ENCODE measurements at regions not wholly inside any gene's neighbourhood (a gene's known extent, or its start where the extent isn't known, plus 50 kb on each side); places are given as distances from the start of the nearest gene placed in this dataset.

DNA sequence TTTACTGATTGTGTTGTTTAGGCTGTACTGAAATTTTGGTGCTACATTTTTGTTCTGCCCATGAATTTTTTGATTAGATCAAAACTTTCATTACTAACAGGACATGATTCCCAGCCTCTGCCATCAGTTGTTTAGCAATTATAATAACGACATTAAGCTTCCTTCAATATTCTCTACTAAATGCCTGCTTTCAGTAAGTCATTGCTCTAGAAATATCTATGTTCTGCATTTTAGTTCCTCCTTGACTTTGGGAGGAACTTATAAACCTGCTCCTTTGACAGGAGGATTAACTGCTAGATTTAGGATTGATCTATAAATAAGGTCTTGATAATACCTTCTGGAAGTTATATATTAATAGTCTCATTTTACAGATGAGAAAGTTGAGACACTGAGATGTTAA, 269.1 kb downstream of the RAP2B start:
- TF ChIP-seq, protein P1, sequence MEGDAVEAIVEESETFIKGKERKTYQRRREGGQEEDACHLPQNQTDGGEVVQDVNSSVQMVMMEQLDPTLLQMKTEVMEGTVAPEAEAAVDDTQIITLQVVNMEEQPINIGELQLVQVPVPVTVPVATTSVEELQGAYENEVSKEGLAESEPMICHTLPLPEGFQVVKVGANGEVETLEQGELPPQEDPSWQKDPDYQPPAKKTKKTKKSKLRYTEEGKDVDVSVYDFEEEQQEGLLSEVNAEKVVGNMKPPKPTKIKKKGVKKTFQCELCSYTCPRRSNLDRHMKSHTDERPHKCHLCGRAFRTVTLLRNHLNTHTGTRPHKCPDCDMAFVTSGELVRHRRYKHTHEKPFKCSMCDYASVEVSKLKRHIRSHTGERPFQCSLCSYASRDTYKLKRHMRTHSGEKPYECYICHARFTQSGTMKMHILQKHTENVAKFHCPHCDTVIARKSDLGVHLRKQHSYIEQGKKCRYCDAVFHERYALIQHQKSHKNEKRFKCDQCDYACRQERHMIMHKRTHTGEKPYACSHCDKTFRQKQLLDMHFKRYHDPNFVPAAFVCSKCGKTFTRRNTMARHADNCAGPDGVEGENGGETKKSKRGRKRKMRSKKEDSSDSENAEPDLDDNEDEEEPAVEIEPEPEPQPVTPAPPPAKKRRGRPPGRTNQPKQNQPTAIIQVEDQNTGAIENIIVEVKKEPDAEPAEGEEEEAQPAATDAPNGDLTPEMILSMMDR (IDR thresholded peaks at IDR 0.05), result no peak
- no peak for TF ChIP-seq POLR2AphosphoS5 (IDR thresholded peaks at IDR 0.05; ENCODE audit: low read depth, low read length)
- TF ChIP-seq, protein P2, sequence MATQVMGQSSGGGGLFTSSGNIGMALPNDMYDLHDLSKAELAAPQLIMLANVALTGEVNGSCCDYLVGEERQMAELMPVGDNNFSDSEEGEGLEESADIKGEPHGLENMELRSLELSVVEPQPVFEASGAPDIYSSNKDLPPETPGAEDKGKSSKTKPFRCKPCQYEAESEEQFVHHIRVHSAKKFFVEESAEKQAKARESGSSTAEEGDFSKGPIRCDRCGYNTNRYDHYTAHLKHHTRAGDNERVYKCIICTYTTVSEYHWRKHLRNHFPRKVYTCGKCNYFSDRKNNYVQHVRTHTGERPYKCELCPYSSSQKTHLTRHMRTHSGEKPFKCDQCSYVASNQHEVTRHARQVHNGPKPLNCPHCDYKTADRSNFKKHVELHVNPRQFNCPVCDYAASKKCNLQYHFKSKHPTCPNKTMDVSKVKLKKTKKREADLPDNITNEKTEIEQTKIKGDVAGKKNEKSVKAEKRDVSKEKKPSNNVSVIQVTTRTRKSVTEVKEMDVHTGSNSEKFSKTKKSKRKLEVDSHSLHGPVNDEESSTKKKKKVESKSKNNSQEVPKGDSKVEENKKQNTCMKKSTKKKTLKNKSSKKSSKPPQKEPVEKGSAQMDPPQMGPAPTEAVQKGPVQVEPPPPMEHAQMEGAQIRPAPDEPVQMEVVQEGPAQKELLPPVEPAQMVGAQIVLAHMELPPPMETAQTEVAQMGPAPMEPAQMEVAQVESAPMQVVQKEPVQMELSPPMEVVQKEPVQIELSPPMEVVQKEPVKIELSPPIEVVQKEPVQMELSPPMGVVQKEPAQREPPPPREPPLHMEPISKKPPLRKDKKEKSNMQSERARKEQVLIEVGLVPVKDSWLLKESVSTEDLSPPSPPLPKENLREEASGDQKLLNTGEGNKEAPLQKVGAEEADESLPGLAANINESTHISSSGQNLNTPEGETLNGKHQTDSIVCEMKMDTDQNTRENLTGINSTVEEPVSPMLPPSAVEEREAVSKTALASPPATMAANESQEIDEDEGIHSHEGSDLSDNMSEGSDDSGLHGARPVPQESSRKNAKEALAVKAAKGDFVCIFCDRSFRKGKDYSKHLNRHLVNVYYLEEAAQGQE (IDR thresholded peaks at IDR 0.05; ENCODE audit: insufficient read depth in 1 of 2, low read depth in 2 of 2, low read length in 1 of 2), result no peak

All from Panc1 (cell line).